B cell (primary cell): ENCODE measurements at regions not wholly inside any gene's neighbourhood (a gene's known extent, or its start where the extent isn't known, plus 50 kb on each side); places are given as distances from the start of the nearest gene placed in this dataset.

Experiments
- ATAC-seq: fragments of 200-7000 bp; cut with Tn5 transposase; one replicate; pipeline ENCODE4 v1.10.0; 2021; ENCODE audit warnings: low read depth, mild to moderate bottlenecking, moderate number of reproducible peaks, moderate library complexity
- CTCF ChIA-PET: fragments of 350-600 bp; sonication (Branson Sonifier 250); formaldehyde crosslinking; loops from one replicate; lab custom pipeline; 2021; ENCODE audit warnings: antibody characterized with exemption, inconsistent platforms; lab: Charles Lee
- POLR2A ChIA-PET: fragments of 350-600 bp; sonication (Branson Sonifier 250); formaldehyde crosslinking; loops from one replicate; lab custom pipeline; 2021; ENCODE audit warnings: antibody characterized with exemption; lab: Charles Lee
- DNase-seq: peaks from one replicate; pipeline ENCODE4 v3.0.0; 2013
- H2AFZ ChIP-seq: 2 replicates; pipeline ENCODE4 v1.6.1; 2012; ENCODE audit warnings: mild to moderate bottlenecking, low read depth, low read length; ENCODE audit not compliant: insufficient read depth, poor library complexity, severe bottlenecking
- H3K27ac ChIP-seq, 2 donors: 1 replicate in 1 of 2; 2 replicates in 1 of 2; pipeline ENCODE4 v1.5.1; 2012 to 2013; ENCODE audit warnings: low read length in 2 of 2, mild to moderate bottlenecking in 2 of 2, moderate library complexity in 1 of 2
- H3K27me3 ChIP-seq, 4 experiments: fragments of 200-600 bp in 1 of 4; sonication (generic) in 1 of 4; replicated peaks in 1 of 4; 1 replicate in 2 of 4; 2 replicates in 2 of 4; pipeline versions ENCODE4 v1.6.1 to v1.7.0; 2013 to 2016; ENCODE audit warnings: low read length in 3 of 4, mild to moderate bottlenecking in 2 of 4, mixed read lengths in 1 of 4, moderate library complexity in 1 of 4; ENCODE audit not compliant: insufficient read depth in 4 of 4, control insufficient read depth in 3 of 4; ENCODE audit errors: control extremely low read depth in 1 of 4
- H3K36me3 ChIP-seq, 2 experiments: replicated peaks in 1 of 2; 1 replicate in 1 of 2; 2 replicates in 1 of 2; pipeline versions ENCODE4 v1.6.1 to v1.7.1; 2013; ENCODE audit warnings: low read length in 1 of 2; ENCODE audit not compliant: insufficient read depth in 2 of 2, control insufficient read depth in 1 of 2; ENCODE audit errors: control extremely low read depth in 1 of 2, extremely low read depth in 1 of 2
- H3K4me1 ChIP-seq, 2 donors: fragments of 200-600 bp in 1 of 2; sonication (generic) in 1 of 2; 1 replicate in 1 of 2; 2 replicates in 1 of 2; pipeline versions ENCODE4 v1.5.1 to v1.6.1; 2013 to 2017; ENCODE audit warnings: low read length in 2 of 2; ENCODE audit not compliant: control insufficient read depth in 2 of 2, insufficient read depth in 2 of 2
- H3K4me2 ChIP-seq: replicated peaks from 2 replicates; pipeline ENCODE3; 2012; ENCODE audit warnings: mild to moderate bottlenecking, low read depth, low read length; ENCODE audit not compliant: poor library complexity, severe bottlenecking
- H3K4me3 ChIP-seq, 5 experiments: fragments of 200-600 bp in 1 of 5; sonication (generic) in 1 of 5; 1 replicate in 3 of 5; 2 replicates in 2 of 5; pipeline versions ENCODE4 v1.5.1 to v1.7.0; 2011 to 2016; ENCODE audit warnings: low read length in 4 of 5, mild to moderate bottlenecking in 4 of 5, low read depth in 2 of 5, control low read depth in 1 of 5, moderate library complexity in 1 of 5; ENCODE audit not compliant: insufficient read depth in 1 of 5; ENCODE audit errors: control extremely low read depth in 1 of 5, extremely low read depth in 1 of 5
- H3K79me2 ChIP-seq: fragments of 200-600 bp; sonication (generic); one replicate; pipeline ENCODE4 v1.6.0; 2016; ENCODE audit warnings: low read length; ENCODE audit not compliant: control insufficient read depth, insufficient read depth
- H3K9ac ChIP-seq: fragments of 200-600 bp; sonication (generic); 2 replicates; pipeline ENCODE4 v1.6.1; 2017; ENCODE audit warnings: mild to moderate bottlenecking, low read length, moderate library complexity
- H3K9me3 ChIP-seq, 3 donors: one replicate each; pipeline versions ENCODE4 v1.6.1 to v1.7.1; 2013; ENCODE audit warnings: low read length in 2 of 3; ENCODE audit not compliant: control insufficient read depth in 2 of 3, insufficient read depth in 1 of 3; ENCODE audit errors: control extremely low read depth in 1 of 3
- H4K20me1 ChIP-seq: 2 replicates; pipeline ENCODE4 v1.6.0; 2012; ENCODE audit warnings: mild to moderate bottlenecking, low read length; ENCODE audit not compliant: insufficient read depth, control insufficient read depth, poor library complexity, severe bottlenecking
- H3K27ac Mint-ChIP-seq: one replicate; pipeline ENCODE4 v1.8.0; 2021; ENCODE audit warnings: mixed read lengths
- H3K27me3 Mint-ChIP-seq: one replicate; pipeline ENCODE4 v1.8.0; 2021; ENCODE audit warnings: mixed read lengths
- H3K4me1 Mint-ChIP-seq: one replicate; pipeline ENCODE4 v1.8.0; 2021; ENCODE audit warnings: mixed read lengths
- H3K4me3 Mint-ChIP-seq: one replicate; pipeline ENCODE4 v1.8.0; 2021; ENCODE audit warnings: mixed read lengths
- H3K9me3 Mint-ChIP-seq: one replicate; pipeline ENCODE4 v1.8.0; 2022; ENCODE audit warnings: mixed read lengths; ENCODE audit not compliant: insufficient read depth
- EZH2 ChIP-seq: IDR thresholded peaks from 2 replicates; pipeline ENCODE4 v1.6.1; 2012; ENCODE audit warnings: borderline replicate concordance, low read depth, mild to moderate bottlenecking, moderate library complexity, low read length; ENCODE audit not compliant: insufficient read depth, poor library complexity, severe bottlenecking
- WGBS: methylation state at CpG from one replicate; pipeline ENCODE4 v1.1.5; 2013; ENCODE audit warnings: missing lambda C conversion rate; ENCODE audit not compliant: insufficient coverage; 5-methylcytosine and 5-hydroxymethylcytosine counted together
- intact Hi-C: fragments of 100-400 bp; cut with micrococcal nuclease; formaldehyde crosslinking; loops from one replicate; pipeline ENCODE4 v1.10.0; 2022
- TF ChIP-seq, protein P1 (sequence below): fragments of 200-600 bp; IDR thresholded peaks from one replicate; pipeline ENCODE4 v1.8.0; 2022; ENCODE audit warnings: antibody characterized with exemption, mild to moderate bottlenecking

DNA sequence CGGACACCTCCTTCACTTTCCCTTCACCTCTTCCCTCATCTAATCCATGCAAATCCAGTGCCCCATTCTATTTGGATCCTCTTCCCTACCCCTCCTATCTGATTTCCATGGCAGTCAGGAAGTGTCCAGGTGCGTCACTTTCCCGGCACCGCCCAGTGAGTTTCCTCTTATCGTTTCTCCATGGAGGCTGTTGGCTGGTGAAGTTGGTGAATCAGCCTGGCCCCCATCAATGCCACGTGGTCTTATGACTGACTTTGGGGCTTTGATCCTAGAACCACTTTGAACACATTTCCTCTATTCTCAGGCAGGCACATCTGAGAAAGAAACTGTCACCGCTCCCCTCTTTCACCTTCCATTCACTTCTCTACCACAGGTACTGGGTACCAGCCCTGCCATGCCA lies 137.8 kb downstream of the CEP135 start:
- H3K27me3 ChIP-seq, result no peaks in the 10 kb centered on the region
- no peaks in the 10 kb centered on the region for H3K9me3 ChIP-seq
- no peak overlapping the region for H3K27ac Mint-ChIP-seq
- no peak overlapping the region for H3K27ac ChIP-seq
- H3K27me3 Mint-ChIP-seq, result no peaks in the 10 kb centered on the region
- H2AFZ ChIP-seq, result no peak overlapping the region
- H3K4me1 ChIP-seq, result no peaks in the 10 kb centered on the region
- H3K9ac ChIP-seq, result no peak overlapping the region
- CTCF ChIA-PET, result no interaction called here
- POLR2A ChIA-PET, result no interaction called here
- H3K4me2 ChIP-seq, result no peak overlapping the region
- H3K36me3 ChIP-seq, result no peaks in the 10 kb centered on the region
- no peak overlapping the region for H3K4me3 ChIP-seq
- 93% methylated on average over 3 of the region's 7 CpGs for WGBS
- no peak for ATAC-seq
- peaks cover 3% of the 10 kb centered on the region for H3K4me1 Mint-ChIP-seq
- H3K9me3 Mint-ChIP-seq, result no peaks in the 10 kb centered on the region
- H3K4me3 Mint-ChIP-seq, result no peak overlapping the region
- TF ChIP-seq, protein P1, sequence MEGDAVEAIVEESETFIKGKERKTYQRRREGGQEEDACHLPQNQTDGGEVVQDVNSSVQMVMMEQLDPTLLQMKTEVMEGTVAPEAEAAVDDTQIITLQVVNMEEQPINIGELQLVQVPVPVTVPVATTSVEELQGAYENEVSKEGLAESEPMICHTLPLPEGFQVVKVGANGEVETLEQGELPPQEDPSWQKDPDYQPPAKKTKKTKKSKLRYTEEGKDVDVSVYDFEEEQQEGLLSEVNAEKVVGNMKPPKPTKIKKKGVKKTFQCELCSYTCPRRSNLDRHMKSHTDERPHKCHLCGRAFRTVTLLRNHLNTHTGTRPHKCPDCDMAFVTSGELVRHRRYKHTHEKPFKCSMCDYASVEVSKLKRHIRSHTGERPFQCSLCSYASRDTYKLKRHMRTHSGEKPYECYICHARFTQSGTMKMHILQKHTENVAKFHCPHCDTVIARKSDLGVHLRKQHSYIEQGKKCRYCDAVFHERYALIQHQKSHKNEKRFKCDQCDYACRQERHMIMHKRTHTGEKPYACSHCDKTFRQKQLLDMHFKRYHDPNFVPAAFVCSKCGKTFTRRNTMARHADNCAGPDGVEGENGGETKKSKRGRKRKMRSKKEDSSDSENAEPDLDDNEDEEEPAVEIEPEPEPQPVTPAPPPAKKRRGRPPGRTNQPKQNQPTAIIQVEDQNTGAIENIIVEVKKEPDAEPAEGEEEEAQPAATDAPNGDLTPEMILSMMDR, result no peak
- no peak for TF ChIP-seq EZH2
- H3K79me2 ChIP-seq, result no peaks in the 10 kb centered on the region
- H4K20me1 ChIP-seq, result no peaks in the 10 kb centered on the region
- no peak for DNase-seq
- intact Hi-C loops, result no loop called here

DNA sequence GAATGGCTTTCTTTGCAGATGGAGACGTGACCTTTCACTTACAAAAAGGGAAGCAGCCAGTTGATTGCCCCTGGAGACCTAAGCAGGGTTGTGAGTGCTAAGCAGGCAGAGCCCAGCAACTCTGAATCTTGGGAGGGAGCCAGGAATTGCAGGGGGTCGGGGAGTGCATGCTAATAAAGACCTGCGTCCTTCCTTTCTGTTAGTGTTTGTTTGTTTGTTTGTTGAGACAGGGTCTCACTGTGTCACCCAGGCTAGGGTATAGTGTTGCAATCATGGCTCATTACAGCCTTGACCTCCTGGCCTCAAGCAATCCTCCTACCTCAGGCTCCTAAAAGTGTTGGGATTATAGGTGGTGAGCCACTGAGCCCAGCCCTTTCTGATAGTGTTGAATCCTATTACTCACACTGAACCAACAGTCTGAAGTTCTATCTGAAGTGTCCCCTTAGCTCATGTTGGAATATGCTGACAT lies 137.4 kb downstream of the CEP135 start:
- no peaks in the 10 kb centered on the region for H3K4me1 ChIP-seq
- no peak overlapping the region for H3K27ac Mint-ChIP-seq
- ChIA-PET CTCF (no interaction called here), POLR2A (no interaction called here)
- H3K4me3 ChIP-seq, result no peak overlapping the region
- no peak for TF ChIP-seq EZH2
- TF ChIP-seq, protein P1, result no peak
- H3K27ac ChIP-seq, result no peak overlapping the region
- no peaks in the 10 kb centered on the region for H3K27me3 Mint-ChIP-seq
- no peaks in the 10 kb centered on the region for H3K27me3 ChIP-seq
- H3K9ac ChIP-seq, result no peak overlapping the region
- intact Hi-C loops, result no loop called here
- H3K4me2 ChIP-seq, result no peak overlapping the region
- WGBS, result 0% methylated on average over 2 of the region's 3 CpGs
- H3K4me3 Mint-ChIP-seq, result no peak overlapping the region
- no peaks in the 10 kb centered on the region for H3K9me3 Mint-ChIP-seq
- H2AFZ ChIP-seq, result no peak overlapping the region
- peaks cover 3% of the 10 kb centered on the region for H3K4me1 Mint-ChIP-seq
- DNase-seq (no peak), ATAC-seq (no peak)
- no peaks in the 10 kb centered on the region for H3K79me2 ChIP-seq
- no peaks in the 10 kb centered on the region for H3K9me3 ChIP-seq
- no peaks in the 10 kb centered on the region for H3K36me3 ChIP-seq
- no peaks in the 10 kb centered on the region for H4K20me1 ChIP-seq
